ENCODE measurements at regions not wholly inside any gene's neighbourhood (a gene's known extent, or its start where the extent isn't known, plus 50 kb on each side); places are given as distances from the start of the nearest gene placed in this dataset.

DNA sequence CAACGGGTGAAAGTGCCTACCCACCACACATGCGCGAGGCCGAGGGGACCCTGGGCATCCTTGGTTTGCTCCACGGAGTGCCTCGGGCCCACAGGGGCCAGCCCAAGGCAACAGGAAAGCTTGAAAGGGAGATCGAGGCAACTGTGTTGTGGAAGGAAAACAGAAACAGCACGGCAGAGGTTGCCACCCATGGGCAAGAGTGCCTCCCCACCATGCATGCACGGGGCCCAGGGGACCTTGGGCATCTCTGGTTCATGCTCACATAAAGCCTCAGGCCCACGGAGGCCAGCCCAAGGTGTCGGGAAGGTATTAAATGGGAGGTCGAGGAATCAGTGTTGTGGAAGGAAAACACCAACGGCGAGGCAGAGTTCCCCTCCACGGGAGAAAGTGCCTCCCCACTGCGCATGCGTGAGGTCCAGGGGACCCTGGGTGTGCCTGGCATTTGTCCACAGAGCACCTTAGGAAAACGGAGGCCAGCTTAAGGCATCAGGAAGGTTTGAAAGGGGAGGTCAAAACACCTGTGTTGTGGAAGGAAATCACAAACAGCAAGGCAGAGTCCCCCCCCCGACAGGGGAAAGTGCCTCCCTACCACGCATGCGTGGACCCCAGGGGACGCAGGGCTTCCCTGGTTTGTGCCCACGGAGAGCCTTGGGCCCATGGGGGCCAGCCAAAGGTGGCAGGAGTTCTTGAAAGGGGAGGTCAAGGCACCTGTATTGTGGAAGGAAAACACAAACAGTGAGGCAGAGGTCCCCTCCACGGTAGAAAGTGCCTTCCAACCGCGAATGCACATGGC is 367.3 kb downstream of the ALG10 start:
- H3K4me1 ChIP-seq (ENCODE audit: control insufficient read depth, insufficient read depth, low read length) = no peaks in the 10 kb centered on the region
- H3K9me3 ChIP-seq (ENCODE audit: control insufficient read depth, insufficient read depth, low read depth, low read length) = no peaks in the 10 kb centered on the region
- no peak overlapping the region for H3K27ac ChIP-seq (ENCODE audit: extremely low read depth, low read depth, low read length)
- no peak overlapping the region for H3K4me3 ChIP-seq (ENCODE audit: low read depth, low read length)
- ChIA-PET POLR2A (no interaction called here), CTCF (no interaction called here)
- TF ChIP-seq ZNF335 (tag by site-specific recombination; conservative IDR thresholded peaks at IDR 0.05) = peak; percentile 28; the same call in 1 of the 2 replicates
- TF ChIP-seq ZNF624 (tag by site-specific recombination; IDR thresholded peaks at IDR 0.05) = no peak
- TF ChIP-seq FEZF1 (tag by site-specific recombination; IDR thresholded peaks at IDR 0.05) = no peak
- TF ChIP-seq ZNF645 (tag by site-specific recombination; IDR thresholded peaks at IDR 0.05) = no peak
- H3K36me3 ChIP-seq (ENCODE audit: control insufficient read depth in 2 of 2, insufficient read depth in 1 of 2, low read length in 2 of 2) = no peaks in the 10 kb centered on the region

DNA sequence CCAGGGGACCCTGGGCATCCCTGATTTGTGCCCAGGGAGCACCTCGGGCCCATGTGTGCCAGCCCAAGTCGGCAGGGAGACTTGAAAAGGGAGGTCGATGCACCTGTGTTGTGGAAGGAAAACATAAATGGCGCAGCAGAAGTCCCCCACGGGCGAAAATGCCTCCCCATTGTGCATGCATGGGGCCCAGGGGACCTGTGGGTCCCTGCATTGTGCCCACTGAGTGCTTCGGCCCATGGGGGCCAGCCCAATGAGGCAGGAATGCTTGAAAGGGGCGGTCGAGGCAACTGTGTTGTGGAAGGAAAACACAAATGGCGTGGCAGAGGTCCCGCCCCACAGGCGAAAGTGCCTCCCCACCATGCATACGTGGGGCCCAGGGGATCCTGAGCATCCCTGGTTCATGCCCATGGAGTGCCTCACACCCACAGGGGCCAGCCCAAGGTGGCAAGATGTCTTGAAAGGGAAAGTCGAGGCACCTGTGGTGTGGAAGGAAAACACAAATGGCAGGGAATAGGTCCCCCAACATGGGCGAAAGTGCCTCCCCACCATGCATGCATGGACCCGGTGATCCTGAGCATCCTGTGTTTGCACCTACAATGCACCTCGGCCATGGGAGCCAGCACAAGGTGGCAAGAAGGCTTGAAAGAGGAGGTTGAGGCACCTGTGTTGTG is 368.0 kb downstream of the ALG10 start:
- Histone ChIP-seq H3K27ac (ENCODE audit: extremely low read depth, low read depth, low read length) (no peak overlapping the region), H3K4me3 (ENCODE audit: low read depth, low read length) (no peak overlapping the region), H3K4me1 (ENCODE audit: control insufficient read depth, insufficient read depth, low read length) (no peaks in the 10 kb centered on the region), H3K36me3 (ENCODE audit: control insufficient read depth in 2 of 2, insufficient read depth in 1 of 2, low read length in 2 of 2) (no peaks in the 10 kb centered on the region), H3K9me3 (ENCODE audit: control insufficient read depth, insufficient read depth, low read depth, low read length) (no peaks in the 10 kb centered on the region)
- CTCF ChIA-PET = no interaction called here
- TF ChIP-seq ZNF37A (tag by site-specific recombination; IDR thresholded peaks at IDR 0.05) = no peak
- TF ChIP-seq, protein P1, sequence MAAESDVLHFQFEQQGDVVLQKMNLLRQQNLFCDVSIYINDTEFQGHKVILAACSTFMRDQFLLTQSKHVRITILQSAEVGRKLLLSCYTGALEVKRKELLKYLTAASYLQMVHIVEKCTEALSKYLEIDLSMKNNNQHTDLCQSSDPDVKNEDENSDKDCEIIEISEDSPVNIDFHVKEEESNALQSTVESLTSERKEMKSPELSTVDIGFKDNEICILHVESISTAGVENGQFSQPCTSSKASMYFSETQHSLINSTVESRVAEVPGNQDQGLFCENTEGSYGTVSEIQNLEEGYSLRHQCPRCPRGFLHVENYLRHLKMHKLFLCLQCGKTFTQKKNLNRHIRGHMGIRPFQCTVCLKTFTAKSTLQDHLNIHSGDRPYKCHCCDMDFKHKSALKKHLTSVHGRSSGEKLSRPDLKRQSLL (tag by site-specific recombination; IDR thresholded peaks at IDR 0.05) = no peak
- TF ChIP-seq, protein P2, sequence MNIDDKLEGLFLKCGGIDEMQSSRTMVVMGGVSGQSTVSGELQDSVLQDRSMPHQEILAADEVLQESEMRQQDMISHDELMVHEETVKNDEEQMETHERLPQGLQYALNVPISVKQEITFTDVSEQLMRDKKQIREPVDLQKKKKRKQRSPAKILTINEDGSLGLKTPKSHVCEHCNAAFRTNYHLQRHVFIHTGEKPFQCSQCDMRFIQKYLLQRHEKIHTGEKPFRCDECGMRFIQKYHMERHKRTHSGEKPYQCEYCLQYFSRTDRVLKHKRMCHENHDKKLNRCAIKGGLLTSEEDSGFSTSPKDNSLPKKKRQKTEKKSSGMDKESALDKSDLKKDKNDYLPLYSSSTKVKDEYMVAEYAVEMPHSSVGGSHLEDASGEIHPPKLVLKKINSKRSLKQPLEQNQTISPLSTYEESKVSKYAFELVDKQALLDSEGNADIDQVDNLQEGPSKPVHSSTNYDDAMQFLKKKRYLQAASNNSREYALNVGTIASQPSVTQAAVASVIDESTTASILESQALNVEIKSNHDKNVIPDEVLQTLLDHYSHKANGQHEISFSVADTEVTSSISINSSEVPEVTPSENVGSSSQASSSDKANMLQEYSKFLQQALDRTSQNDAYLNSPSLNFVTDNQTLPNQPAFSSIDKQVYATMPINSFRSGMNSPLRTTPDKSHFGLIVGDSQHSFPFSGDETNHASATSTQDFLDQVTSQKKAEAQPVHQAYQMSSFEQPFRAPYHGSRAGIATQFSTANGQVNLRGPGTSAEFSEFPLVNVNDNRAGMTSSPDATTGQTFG (tag by site-specific recombination; IDR thresholded peaks at IDR 0.05; ENCODE audit: borderline replicate concordance) = no peak
- TF ChIP-seq KLF8 (tag by site-specific recombination; IDR thresholded peaks at IDR 0.05) = no peak
- no peak for TF ChIP-seq ZNF707 (tag by site-specific recombination; IDR thresholded peaks at IDR 0.05)
- TF ChIP-seq IKZF3 (tag by site-specific recombination; IDR thresholded peaks at IDR 0.05) = no peak
- POLR2A ChIA-PET = no interaction called here

GRCh38 chr12:34390846-34391700 is 368.8 kb downstream of the ALG10 start:
- Histone ChIP-seq H3K36me3 (ENCODE audit: control insufficient read depth in 2 of 2, insufficient read depth in 1 of 2, low read length in 2 of 2) (no peaks in the 10 kb centered on the region), H3K4me1 (ENCODE audit: control insufficient read depth, insufficient read depth, low read length) (no peaks in the 10 kb centered on the region), H3K4me3 (ENCODE audit: low read depth, low read length) (no peak overlapping the region), H3K27ac (ENCODE audit: extremely low read depth, low read depth, low read length) (no peak overlapping the region), H3K9me3 (ENCODE audit: control insufficient read depth, insufficient read depth, low read depth, low read length) (no peaks in the 10 kb centered on the region)
- CTCF ChIA-PET = no interaction called here
- POLR2A ChIA-PET = no interaction called here
- TF ChIP-seq ZNF394 (tag by site-specific recombination; IDR thresholded peaks at IDR 0.05; ENCODE audit: borderline replicate concordance) (no peak), ZNF223 (tag by site-specific recombination; IDR thresholded peaks at IDR 0.05) (no peak), ZNF449 (tag by site-specific recombination; IDR thresholded peaks at IDR 0.05) (no peak), ZNF404 (tag by site-specific recombination; IDR thresholded peaks at IDR 0.05) (no peak), WT1 (tag by site-specific recombination; IDR thresholded peaks at IDR 0.05) (no peak), ZNF366 (tag by site-specific recombination; conservative IDR thresholded peaks at IDR 0.05) (no peak), ZNF138 (tag by site-specific recombination; IDR thresholded peaks at IDR 0.05; ENCODE audit: borderline replicate concordance) (no peak), ZNF596 (tag by site-specific recombination; IDR thresholded peaks at IDR 0.05) (no peak), KLF8 (tag by site-specific recombination; IDR thresholded peaks at IDR 0.05) (no peak), ZBTB20 (tag by site-specific recombination; IDR thresholded peaks at IDR 0.05) (no peak), ZNF660 (tag by site-specific recombination; IDR thresholded peaks at IDR 0.05) (no peak)
- TF ChIP-seq, protein P3, sequence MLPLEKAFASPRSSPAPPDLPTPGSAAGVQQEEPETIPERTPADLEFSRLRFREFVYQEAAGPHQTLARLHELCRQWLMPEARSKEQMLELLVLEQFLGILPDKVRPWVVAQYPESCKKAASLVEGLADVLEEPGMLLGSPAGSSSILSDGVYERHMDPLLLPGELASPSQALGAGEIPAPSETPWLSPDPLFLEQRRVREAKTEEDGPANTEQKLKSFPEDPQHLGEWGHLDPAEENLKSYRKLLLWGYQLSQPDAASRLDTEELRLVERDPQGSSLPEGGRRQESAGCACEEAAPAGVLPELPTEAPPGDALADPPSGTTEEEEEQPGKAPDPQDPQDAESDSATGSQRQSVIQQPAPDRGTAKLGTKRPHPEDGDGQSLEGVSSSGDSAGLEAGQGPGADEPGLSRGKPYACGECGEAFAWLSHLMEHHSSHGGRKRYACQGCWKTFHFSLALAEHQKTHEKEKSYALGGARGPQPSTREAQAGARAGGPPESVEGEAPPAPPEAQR (tag by site-specific recombination; IDR thresholded peaks at IDR 0.05) = no peak
